GM18951 (cell line): ENCODE measurements at regions not wholly inside any gene's neighbourhood (a gene's known extent, or its start where the extent isn't known, plus 50 kb on each side); places are given as distances from the start of the nearest gene placed in this dataset.

ENCODE experiments used
- POLR2A ChIP-seq: IDR thresholded peaks from 4 replicates; pipeline ENCODE4 v1.6.1; 2011; ENCODE audit warnings: mild to moderate bottlenecking; ENCODE audit not compliant: insufficient read length, insufficient read depth; ENCODE audit errors: extremely low read depth
- in situ Hi-C: fragments of 300-500 bp; cut with MboI; formaldehyde crosslinking; loops from one replicate; pipeline ENCODE4 v1.12.0; 2022; ENCODE audit warnings: low sequenced_read_pairs, mixed read lengths, inconsistent platforms; ENCODE audit not compliant: unreplicated experiment

DNA sequence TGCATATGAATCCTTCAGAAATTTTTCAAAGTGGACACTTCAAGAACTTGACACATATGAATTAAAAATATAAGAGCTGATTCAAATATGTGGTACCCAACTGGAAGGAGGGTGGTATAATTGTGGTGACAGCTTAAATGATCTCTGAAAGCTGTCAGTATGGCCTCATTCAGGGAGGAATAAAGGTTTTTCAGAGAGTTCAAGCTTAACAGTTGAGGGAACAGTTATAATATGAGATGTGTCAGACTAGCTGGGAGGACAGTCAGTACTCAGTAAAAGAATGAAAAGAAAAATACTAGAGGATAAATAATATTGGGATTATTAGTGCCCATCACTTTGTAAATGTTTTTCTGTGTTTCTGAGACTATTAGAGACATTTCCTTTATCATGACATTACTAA lies 277.5 kb downstream of the RASSF9 start:
- in situ Hi-C loops = no loop called here
- TF ChIP-seq POLR2A = no peak

DNA sequence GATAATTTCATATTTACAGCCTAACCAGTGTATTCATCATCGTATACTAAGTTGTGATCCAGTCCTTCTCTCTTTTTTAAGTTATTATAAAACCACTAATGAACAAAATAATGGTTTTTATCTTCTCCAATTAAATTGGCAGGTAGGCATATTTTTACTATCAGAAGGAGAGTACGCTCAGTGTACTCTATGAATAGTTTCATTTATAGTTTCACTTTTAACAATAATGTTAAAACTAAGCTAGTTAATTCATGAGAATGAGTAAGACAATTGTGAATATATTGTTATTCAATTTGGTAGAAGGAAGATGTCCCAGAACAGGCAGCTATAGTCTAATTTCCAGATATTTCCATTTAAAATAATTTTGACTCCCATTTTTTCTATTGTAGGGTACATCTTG lies 277.1 kb downstream of the RASSF9 start:
- TF ChIP-seq POLR2A = no peak
- in situ Hi-C loops = no loop called here

DNA sequence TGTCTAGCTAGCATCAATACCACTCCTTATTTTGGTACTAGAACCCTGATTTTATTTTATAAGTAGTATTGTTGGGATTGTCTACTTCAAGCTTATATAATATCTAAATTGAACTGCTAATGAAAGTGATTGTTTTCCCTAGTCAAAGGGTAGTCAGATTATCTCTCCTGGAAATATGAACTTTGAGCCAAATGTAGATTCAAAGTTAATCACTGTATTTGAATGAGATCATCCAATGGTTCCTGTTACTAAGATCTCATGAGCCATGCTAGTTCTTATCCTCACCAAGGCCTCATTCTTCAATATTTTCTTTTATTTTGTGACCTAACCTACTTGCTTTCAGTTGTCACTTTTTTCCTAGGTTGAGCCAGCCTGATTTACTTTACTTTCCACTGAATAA lies 276.7 kb downstream of the RASSF9 start:
- in situ Hi-C loops = no loop called here
- TF ChIP-seq POLR2A = no peak

DNA sequence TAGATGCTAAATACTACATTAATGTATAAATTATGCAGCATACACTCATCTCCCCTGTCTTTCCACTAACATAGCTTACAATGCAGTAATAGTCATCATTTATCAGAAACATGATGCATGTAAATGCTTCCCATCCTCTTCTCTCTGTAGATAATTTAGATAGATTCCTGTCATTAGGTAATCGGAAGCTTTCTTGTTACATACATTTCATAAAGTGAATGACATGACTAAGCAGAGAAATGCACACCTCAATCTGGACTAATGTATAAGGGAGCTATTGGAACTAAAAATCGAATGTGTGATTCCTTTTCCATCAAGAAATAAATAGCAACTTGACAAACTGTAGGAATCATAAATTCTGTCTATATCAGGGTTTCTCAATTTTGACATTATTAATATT lies 273.4 kb downstream of the RASSF9 start:
- TF ChIP-seq POLR2A = no peak
- in situ Hi-C loops = no loop called here

DNA sequence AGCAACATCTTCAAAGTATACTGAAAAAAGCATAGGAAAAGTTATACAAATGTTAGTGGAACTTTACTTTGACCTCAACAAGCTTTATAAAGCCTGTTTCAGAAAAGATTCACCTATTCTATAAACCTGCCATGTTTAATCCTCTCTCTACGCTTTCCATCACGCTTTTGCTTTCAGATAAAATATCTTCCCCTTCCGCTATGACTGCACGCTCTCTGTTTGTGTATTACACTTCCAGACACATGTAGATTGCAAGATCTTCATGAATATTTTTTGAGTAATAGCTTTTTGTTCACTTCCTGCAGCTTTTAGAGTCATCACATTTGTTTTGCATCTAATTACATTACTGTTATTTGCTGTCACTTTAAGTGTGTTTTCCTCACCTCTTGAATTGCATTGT lies 271.4 kb downstream of the RASSF9 start:
- in situ Hi-C loops = no loop called here
- no peak for TF ChIP-seq POLR2A

DNA sequence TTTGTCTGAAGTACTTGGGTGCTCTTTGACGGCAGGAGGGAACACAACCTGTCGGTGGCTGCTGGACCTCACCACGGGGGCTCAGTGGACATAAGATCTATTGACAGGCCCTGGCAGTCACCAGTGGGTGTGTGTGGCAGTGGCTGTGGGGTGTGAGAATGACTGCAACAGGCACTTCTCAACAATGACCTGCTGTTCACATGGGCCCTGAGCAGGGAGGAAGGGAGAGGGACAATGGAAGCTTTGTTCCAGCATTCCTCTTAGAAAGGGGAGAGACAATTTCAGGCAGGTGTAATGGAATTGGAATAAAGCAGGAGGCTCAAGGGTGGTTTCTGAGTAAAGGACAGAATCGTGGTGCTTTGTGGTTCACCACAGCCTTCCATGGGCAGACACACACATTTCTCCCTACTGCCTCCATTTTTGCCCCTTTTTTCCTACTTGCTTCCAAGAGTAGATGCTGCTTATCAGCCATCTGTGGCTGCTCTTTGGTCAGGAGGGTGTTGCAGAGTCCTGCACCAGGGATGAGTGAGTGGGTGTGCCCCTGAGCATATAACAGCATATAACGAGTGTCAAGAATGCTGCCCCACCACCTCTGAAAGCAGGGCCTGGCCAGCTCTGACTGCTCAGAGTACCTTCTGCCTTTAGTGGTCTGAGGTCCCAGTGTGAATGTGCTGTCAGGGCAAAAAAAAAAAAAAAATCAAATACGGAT lies 267.7 kb downstream of the RASSF9 start:
- no peak for TF ChIP-seq POLR2A
- in situ Hi-C loops = no loop called here

DNA sequence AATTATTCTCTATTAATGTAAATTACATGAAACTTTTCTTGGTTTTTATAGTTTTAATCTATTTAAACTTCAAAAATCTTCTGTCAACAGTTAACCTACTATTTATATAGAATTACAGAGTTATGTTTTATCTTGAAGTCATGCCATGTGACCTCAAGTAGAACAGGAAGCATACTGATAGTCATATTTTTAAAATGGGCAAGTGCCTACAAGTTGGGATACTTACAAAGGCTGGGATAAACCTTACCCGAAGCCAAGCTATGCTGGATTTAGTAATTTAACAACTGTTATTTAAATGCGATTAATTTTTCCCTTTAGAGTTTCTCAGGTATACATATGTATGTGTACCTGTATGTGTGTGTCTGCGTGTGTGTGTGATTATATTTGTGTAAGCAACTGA lies 266.9 kb downstream of the RASSF9 start:
- no peak for TF ChIP-seq POLR2A
- in situ Hi-C loops = no loop called here

DNA sequence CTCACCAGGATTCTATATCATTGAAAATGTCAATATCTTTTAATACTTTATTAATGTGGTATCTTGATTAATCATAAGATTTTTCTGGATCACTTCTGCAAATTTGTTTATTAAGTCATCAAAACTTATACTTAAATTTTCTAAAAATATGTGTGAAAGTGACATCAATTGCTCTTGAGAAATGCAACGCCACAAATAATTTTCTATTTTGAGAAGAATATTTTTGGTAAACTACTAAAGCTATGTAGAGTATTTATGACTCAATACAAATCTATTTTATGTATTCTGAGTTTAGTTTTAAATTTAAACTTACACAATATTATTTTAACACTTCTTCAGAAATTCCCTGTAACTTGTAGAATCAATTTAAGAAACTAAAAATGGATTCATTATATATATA lies 263.3 kb downstream of the RASSF9 start:
- in situ Hi-C loops = loop anchor here (10.0 kb wide), 1 partner anchor 292 kb away; no protein-coding TSS in a partner anchor
- no peak for TF ChIP-seq POLR2A

DNA sequence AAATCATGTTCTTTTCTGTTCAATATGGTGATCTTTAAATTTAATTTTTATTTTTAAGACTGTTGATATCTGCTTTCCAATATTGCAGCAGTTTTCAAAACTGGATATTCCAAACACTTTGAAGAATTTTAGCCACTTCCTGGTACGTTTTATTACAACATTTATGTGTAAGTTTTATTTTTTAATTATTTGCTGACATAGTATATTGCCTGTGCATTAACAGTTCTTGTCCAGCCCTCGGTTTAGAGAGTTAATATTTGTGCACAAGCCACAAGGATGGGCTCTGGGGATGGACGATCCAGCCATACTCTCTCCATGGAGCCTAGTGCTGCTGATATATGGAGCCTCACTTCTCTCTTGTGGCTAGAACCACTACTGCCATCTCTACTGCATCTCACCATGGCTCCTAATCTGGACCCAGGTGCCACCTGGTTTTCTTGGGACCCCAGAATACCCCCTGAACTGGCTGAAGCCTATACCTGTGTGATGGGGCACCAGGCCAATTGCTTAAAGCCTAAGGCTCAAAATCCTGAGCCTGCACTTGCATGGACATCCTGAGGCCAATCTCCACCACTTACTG lies 262.5 kb downstream of the RASSF9 start:
- in situ Hi-C loops = loop anchor here (10.0 kb wide), 1 partner anchor 291 kb away; no protein-coding TSS in a partner anchor
- no peak for TF ChIP-seq POLR2A

DNA sequence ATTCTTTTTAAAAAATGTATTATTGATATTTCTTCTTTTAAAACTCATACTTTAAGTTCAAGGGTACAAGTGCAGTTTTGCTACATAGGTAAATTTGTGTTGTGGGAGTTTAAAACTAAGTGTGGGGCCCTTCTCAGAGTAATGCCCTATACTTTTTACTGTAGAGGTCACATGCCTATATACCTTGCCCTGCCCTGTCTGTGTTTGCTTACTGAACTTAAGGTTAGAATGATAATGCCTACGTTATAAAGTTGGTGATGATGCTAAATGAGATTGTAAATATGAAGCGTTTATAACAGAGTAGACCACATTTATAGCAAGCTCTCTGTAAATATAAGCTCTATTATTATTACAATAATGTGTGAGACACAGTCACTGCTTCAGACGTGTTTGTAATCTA lies 261.9 kb downstream of the RASSF9 start:
- in situ Hi-C loops = loop anchor here (10.0 kb wide), 1 partner anchor 291 kb away; no protein-coding TSS in a partner anchor

DNA sequence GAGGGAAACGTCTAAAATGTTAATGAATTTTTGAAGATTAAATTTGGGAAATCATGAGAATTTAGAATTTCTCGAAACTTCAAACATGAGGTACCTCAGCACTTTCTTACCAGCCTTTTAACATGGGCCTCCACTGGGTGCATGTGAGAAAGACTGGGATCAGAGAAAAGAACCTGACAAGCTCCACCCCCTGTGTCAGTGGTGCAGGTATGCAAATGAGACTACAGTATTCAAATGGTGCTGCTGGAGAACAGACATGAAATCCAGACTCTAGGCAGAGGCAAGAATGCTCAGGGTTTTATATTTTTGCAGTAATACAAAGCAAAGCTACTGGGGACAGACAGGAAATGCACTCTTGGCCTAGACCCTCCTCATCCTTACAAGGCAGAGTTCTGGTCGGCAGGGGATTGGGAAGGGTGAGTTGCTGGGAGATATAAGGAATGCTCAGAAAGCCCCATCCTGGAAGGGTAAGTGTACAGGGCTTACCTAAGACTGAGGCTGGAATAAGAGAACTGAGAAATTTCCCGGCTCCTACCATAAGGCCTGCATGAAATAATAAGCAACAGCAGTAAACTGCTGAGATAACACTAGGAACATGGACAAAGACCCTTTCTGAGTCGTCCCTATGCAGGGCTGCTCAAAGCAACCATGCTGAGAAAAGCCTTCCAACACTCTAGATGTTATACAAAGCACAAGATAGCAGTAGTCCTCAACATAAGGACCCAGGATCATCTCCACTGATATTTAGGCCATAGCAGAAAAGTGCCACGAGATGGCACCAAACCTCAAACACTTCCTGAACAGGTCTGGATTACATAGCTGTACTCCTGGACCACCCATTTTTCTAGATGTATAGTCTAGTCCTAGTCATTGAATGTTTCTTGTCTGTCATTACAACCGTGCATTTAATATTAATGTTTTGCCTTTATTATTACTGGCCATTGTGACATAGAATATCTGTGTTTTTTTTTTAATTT lies 260.8 kb downstream of the RASSF9 start:
- in situ Hi-C loops = loop anchor here (10.0 kb wide), 1 partner anchor 289 kb away; no protein-coding TSS in a partner anchor
- no peak for TF ChIP-seq POLR2A

More for the DNA sequence above, 261.9 kb downstream of the RASSF9 start:
- no peak for TF ChIP-seq POLR2A

DNA sequence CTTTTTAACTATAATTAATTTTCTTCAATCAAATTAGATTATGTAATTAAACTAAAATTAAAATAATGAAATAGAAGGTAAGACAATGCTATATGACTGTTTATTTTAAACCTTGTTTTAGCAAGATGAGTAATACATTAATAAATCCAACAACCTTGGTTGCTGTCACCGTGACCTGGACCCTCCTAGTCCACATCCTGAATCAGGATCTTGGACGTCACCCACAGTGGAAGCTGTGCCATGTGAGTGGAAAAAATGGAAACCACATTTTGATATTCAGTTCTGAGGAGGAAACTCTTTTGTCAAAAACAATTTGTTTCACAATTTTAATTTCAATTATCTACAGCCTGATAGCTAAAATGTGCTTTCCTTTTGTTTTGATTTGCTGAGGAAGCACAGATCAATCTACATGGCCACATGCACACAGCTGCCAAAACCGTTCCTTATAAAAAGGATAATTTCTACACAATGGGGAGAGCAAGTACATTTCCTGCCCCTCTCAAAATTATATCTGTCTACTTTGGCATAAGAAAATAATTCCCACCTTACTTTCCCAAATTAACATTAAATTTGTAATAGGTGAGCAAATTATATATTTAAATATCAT lies 255.5 kb downstream of the RASSF9 start:
- TF ChIP-seq POLR2A = no peak
- in situ Hi-C loops = no loop called here

DNA sequence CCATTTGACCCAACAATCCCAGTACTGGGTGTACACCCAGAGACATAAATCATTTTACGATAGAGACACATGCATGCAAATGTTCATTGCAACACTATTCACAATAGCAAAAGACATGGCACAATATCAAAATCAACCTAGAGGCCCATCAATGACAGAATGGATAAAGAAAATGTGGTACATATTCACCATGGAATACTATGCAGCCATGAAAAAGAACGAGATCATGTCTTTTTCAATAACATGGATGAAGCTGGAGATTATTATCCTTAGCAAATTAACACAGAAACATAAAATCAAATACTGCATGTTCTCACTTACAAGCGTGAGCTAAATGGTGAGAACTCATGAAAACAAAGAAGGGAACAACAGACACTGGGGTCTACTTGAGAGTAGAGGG lies 249.1 kb downstream of the RASSF9 start:
- no peak for TF ChIP-seq POLR2A
- in situ Hi-C loops = no loop called here
